SK-N-SH treated with all-trans-retinoic acid at 6 μM for 48 hours (cell line): ENCODE measurements at regions not wholly inside any gene's neighbourhood (a gene's known extent, or its start where the extent isn't known, plus 50 kb on each side); places are given as distances from the start of the nearest gene placed in this dataset.

Experiments used
- ARNTL ChIP-seq: fragments of 450-650 bp; formaldehyde crosslinking; IDR thresholded peaks from 2 replicates; pipeline ENCODE4 v1.5.0; 2020; ENCODE audit warnings: low read depth, mild to moderate bottlenecking, moderate library complexity, borderline replicate concordance
- ESRRG ChIP-seq: fragments of 250-450 bp; sonication (Bioruptor Pico); IDR thresholded peaks from 2 replicates; pipeline ENCODE4 v1.6.1; 2021; ENCODE audit warnings: mild to moderate bottlenecking
- PPARA ChIP-seq: fragments of 250-450 bp; sonication (Bioruptor Pico); IDR thresholded peaks from 2 replicates; pipeline ENCODE4 v1.5.0; 2020; ENCODE audit warnings: mild to moderate bottlenecking, borderline replicate concordance
- ZFP3 ChIP-seq: fragments of 250-450 bp; sonication (Bioruptor Pico); IDR thresholded peaks from 2 replicates; pipeline ENCODE4 v1.5.0; 2020; ENCODE audit warnings: mild to moderate bottlenecking, moderate library complexity
- ZNF70 ChIP-seq: fragments of 450-650 bp; formaldehyde crosslinking; IDR thresholded peaks from 2 replicates; pipeline ENCODE4 v1.5.0; 2020; ENCODE audit warnings: mild to moderate bottlenecking, moderate library complexity

GRCh38 chr9:89929315-89929672 lies 324.5 kb downstream of the GADD45G start:
- no peak for TF ChIP-seq ZNF70 (CRISPR knock-in tag)
- no peak for TF ChIP-seq PPARA (CRISPR knock-in tag)
- no peak for TF ChIP-seq ESRRG
- no peak for TF ChIP-seq ARNTL (CRISPR knock-in tag)
- no peak for TF ChIP-seq ZFP3 (CRISPR knock-in tag)
